Glomerular visceral epithelial cell (primary cell): ENCODE measurements at regions not wholly inside any gene's neighbourhood (a gene's known extent, or its start where the extent isn't known, plus 50 kb on each side); places are given as distances from the start of the nearest gene placed in this dataset.
A peak's percentile ranks its signal among the peaks of the same experiment; 100 is the strongest.

Experiments
- DNase-seq: peaks from one replicate; pipeline ENCODE4 v3.0.0-alpha.2; 2016; ENCODE audit errors: extremely low spot score

DNA sequence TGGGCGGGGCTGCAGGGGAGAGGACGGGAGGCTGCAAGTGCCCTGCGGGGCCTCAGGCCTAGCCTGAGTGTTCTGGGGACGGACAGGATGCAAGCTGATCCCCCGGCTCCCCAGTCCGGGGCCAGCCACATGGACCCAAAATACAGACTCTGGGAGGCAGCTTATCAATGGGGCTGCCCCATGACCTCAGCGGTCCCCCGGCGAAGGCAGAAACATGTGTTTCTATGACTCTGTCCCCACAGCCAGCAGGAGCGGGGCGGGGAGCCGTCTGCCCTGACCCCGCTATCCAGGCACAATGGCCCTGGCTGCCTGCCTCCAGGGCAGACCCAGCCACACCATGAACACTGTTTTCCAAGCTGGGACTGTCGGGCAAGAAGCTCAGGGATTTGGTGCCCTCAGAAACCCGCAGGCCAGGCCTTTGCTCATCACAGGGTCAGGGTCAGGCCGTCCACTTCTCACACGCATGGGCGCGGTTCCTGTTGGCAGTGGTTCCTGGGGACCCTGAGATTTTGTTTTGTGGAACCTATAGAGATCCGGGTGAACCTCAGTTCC lies 75.0 kb downstream of the RFLNA start:
- DNase-seq: no peak

DNA sequence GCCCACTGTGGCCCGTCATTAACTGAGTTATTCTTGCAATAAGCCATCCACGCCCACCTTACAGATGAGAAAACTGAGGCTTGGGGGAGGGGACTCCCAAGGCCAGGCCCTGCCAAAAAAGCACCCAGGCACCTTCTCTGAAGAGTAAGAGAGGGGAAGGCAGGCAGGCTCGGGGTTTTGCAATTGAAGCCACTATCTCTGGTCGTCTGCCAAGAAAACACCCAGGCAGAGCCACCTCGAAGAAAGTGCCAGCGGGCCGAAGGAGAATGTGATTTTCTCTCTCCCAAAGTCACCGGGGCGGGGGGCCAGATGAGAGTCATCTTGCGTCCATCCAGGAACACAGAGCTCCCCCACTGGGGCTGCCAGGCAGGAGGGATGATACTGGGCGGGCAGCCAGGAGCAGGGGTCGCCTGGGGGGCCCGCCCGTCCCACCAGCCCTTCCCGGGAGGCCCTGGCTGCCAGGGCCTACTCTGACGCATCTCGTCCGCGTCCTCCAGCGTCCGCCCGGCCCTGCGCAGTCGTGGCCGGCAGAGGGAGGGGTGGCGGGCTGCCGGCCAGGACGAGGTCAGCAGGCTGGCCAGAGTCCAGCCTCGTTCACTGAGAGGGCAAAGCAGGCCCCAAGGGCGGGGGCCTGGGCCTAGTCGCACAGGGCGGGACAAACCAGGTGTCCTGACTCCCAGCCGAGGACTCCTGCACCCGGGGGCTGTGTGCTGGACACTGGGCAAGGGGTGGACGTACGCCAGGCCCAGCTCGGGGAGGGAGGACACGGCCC lies 74.3 kb downstream of the RFLNA start:
- peak; percentile 81 for DNase-seq

DNA sequence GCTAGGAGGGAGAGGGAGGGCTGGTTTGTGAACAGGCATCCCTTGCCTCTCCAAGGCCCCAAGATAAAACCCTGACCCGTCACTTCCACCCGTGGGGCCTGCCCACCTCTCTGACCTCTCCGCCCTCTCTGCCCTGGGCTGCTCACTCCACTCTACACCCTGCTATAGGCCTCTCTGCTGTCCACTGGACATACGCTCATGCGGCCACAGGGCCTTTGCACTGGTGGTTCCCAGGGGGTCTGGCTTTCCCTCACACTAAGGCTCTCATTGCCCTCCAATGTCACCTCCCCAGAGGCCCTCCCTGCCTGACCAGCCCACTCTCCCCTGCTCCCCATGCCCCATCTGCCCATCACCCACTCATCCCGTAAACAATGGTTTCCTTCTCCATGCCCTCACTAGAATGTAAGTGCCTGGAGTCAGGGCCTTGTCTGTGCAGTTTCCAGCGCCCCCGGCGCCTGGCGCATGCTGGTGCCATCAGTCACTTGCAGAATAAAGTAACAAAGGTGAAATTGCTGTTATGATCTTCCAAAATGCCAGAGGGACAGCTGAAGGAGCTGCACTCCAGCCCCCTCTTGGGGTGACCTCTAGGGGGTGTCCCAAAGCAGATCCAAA lies 73.6 kb downstream of the RFLNA start:
- no peak for DNase-seq

DNA sequence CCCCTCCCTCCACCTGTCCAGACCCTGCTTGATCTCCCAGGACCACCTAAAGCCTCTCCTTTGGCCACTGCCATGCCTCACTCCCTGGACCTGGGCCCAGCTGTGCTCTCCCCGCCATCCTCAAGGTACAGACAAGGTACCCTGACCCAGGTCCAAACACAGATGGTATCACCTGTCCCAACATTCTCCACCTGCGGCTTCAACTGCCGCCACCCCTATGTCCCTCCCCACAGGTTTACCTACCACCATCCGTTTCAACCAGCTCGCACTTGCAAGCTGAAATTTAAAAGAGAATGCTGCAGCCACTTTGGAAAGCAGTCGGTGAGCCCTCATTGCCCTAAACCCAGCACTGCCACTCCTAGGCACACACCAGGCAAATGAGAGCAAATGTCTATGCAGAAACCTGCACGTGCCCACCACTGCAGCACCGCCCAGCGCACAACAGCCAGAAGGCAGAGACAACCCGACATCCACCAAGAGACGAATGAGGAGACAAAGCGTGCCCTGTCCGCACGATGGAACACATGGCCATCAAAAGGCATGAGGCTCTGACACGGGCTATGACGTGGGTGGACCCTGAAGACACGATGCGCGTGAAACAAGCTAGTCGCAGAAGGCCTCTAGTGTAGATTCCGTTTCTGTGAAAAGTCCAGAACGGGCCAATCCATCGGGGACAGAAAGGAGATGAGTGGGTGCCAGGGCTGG lies 71.0 kb downstream of the RFLNA start:
- no peak for DNase-seq
